Stimulated activated CD4-positive, alpha-beta T cell treated with anti-CD3 and anti-CD28 coated beads, Interleukin-12 subunit alpha, Interleukin-12 subunit beta, amount 100 ng/mL, for 24 hours (primary cell): ENCODE measurements at regions not wholly inside any gene's neighbourhood (a gene's known extent, or its start where the extent isn't known, plus 50 kb on each side); places are given as distances from the start of the nearest gene placed in this dataset.
"Not testable (repeated sequence)": the region's sequence is repeated elsewhere in the genome, so short reads cannot be mapped to it uniquely, and the experiment has no call there.

ENCODE experiments used
- DNase-seq, 2 experiments: peaks; one replicate each; pipeline ENCODE4 v3.0.0-alpha.2; 2020; ENCODE audit warnings: low read depth in 2 of 2

DNA sequence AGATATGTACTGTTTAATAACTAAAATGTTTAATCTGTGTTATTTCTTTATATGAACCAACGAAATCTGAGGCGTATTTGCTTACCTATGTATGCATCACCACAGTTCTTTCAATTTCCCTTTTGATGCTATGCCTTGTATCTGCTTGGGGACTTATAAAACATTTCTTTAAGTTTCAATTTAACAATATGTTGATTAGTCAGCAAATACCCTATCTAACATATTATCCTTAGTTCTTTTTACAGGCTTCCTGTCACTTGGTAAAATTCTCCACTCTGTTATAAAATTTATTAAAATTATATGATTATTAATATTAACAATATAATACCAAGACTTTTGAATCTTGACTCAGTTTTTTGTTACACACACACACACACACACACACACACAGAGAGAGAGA is 174.3 kb downstream of the CPS1 start:
- no peak for DNase-seq

DNA sequence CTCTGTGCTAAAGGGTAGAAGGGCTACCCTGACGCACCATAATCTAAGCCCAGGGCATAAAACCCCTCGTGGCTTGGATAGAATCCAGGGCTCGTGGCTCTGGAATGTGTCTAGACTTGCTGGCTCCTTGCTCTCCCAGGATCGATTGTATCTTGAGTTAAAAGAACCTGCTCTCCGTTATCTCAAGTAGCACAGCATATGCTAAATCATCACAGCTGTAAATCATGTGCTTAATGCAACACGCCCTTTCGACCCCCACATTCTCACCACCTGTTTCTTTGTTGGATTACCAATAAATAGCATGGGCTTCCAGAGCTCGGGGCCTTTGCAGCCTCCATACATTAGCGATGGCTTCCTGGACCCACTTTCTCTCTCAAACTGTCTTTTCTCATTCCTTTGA is 190.4 kb downstream of the CPS1 start:
- DNase-seq: not testable (repeated sequence)

DNA sequence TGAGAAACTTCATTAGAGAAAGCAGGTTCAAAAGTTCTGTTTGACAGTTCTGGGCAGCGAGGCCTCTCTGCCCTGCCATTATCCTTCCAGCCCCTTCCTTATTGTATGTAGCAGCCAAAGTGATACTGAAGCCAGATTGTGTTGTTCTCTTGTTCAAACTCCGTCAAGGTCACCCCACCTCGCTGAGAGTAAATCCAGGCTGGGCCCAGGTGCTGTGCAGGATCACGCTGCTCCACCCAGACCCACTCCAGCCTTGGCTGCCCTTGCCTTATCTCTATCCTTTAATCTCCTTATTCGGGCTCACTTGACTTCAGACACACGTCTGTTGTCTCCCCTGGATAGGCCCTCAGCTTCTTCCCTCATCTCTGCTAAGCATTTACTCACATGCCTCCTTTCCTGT is 196.1 kb downstream of the CPS1 start:
- DNase-seq: no peak

GRCh38 chr2:210753386-210753785 is 197.0 kb downstream of the CPS1 start:
- DNase-seq: no peak

DNA sequence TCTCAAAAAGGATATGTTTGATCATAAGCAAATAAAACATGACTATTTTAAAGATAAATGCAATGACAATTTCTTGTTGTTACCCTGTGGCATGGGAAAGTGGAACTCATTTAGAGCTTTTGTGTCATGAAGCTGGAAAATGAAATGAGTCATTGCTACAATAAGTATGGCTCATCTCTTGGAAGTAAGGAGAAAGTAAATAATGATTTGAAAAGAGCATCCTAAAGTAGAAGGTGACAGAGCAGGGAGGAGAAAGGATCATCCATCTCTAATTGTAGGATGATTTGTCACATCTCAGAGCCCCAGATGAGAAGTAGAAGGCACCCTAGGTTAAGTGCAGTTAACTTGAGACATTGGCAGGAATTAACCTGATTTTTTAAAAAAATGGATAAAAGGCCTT is 200.5 kb downstream of the CPS1 start:
- DNase-seq: no peak

DNA sequence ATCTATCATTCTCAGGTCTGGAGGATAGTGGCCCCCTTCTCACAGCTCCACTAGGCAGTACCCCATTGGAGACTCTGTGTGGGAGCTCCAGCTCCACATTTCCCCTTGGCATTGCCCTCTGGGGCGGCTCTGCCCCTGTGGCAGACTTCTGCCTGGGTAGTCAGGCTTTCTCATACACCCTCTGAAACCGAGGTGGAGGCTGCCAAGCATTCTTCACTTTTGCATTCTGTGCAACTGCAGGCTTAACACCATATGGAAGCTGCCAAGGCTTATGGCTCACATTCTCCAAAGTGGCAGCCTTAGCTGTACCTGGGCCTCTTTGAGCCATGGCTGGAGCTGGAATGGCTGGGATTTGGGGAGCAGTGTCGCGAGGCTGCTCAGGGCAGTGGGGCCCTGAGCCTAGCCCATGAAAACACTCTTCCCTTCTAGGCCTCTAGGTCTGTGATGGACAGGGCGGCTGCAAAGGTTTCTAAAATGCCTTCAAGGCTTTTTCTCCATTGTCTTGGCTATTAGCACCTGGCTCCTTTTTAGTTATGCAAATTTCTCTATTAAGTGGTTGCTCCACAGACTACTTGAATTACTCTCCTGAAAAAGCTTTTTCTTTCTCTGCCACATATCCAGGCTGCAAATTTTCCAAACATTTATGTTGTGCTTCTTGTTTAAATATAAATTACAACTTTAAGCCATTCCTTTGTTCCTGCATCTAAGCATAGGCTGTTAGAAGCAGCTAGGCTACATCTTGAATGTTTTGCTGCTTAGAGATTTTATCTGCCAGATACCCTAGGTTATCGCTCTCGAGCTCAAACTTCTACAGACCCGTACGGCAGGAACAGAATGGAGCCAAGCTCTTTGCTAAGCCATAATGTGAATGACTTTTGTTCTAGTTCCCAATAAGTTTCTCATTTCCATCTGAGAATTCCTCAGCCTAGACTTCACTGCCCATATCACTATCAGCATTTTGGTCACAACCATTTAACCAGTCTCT is 206.5 kb downstream of the CPS1 start:
- DNase-seq: no peak

- DNase-seq: no peak
Observed at GRCh38 chr2:210768329-210768910, 212.0 kb downstream of the CPS1 start.

DNA sequence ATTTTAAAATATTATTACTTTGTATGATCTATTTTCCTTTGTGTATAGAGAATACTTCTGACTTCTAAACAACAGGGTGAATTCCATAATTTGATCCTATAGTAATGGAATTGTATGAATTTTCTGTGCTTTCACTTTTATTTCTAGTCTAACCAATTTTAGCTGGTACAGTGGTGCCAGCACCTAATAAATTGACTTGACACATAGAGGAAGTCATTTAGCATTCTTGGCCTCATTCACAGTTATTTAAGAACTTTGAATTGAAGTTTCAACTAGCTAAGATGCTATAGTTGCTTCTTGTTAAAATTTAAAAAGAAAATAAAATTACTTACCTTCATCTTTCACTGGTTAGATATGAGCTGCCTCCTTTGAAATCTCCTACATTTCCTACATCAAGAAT is 220.4 kb downstream of the CPS1 start:
- no peak for DNase-seq

DNA sequence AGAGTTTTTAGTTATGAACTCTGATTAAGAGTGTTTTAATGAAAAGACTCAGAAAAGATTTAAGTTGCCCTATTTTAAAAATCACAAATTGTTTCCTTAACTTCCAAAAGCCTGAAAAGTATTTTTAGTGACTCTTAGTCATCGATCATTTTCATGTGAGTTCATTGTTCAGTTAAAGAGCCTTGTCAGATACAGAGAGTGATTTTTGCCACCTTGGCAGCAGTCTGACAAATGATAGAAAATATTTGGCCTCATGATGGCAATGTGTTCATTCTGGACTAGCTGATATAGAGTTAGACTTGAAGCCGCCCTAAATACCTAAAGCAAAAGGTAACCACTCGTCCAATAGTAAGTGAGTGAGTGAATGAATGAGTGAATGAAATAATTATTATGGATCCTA is 225.8 kb downstream of the CPS1 start:
- DNase-seq: no peak

- not testable (repeated sequence) for DNase-seq
Observed at GRCh38 chr2:210787831-210788230, 231.4 kb downstream of the CPS1 start.

DNA sequence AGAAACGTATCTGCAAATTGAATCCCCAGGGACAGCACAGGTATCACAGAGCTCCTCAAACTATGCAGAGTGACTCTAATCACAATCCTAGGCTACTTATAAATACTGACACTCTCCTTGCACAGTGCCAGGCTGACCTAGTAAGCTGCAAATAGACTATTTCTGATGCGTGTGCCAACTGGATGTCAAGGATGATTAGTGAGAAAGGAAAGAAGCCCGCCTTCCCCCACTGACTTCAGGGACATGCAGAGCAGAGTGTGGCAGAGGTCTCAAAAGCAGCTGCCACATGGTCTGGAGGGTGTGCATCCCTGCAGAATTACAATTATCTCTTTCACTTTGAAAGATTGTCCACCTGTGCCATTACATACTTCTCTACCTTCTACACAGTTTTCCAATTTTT is 235.6 kb downstream of the CPS1 start:
- no peak for DNase-seq

- DNase-seq: no peak
Observed at GRCh38 chr2:210795506-210795905, 239.1 kb downstream of the CPS1 start.

GRCh38 chr2:210798180-210798579 is 241.8 kb downstream of the CPS1 start:
- no peak for DNase-seq

GRCh38 chr2:210814251-210815025 is 258.0 kb downstream of the CPS1 start:
- no peak for DNase-seq

- no peak for DNase-seq
Observed at GRCh38 chr2:210816769-210817168, 260.4 kb downstream of the CPS1 start.

GRCh38 chr2:210818473-210818872 is 262.1 kb downstream of the CPS1 start:
- DNase-seq: no peak

DNA sequence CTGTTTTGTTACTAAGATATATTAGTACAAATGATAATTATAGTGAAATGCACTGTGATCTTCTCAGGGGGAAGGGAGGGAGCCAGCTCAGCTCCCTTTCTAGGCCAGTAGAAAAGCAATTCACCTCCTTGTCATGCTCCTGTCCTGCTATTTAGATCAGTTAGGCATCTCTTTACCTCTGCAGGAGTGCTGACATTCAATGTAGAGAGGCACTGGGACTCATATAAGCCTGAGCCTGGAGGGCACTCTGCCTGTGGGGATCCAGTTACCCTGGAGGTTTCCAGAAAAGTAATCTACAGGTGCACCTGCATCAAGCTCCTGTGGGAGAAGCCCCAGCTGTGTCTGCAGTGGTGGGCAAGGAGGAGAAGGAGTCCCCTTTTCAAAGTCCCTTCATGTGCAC is 277.0 kb downstream of the CPS1 start:
- DNase-seq: no peak

GRCh38 chr2:210839034-210839433 is 282.6 kb downstream of the CPS1 start:
- no peak for DNase-seq

DNA sequence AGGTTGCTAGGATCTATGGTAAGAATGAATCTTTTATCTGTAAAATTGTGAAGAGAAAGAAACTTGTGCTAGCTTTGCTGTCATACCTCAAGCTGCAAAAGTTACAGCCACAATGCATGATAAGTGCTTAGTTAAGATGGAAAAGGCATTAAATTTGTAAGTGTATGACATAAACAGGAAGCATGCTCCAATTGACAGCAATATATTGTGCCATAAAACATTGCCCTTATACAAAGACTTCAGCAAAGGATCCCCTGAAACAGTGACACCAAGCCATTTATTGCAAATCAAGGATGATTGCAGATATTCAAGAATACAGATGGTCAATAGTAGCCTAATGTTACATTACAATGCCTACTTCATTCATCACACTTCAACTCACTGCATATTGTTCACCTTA is 283.1 kb downstream of the CPS1 start:
- DNase-seq: no peak

DNA sequence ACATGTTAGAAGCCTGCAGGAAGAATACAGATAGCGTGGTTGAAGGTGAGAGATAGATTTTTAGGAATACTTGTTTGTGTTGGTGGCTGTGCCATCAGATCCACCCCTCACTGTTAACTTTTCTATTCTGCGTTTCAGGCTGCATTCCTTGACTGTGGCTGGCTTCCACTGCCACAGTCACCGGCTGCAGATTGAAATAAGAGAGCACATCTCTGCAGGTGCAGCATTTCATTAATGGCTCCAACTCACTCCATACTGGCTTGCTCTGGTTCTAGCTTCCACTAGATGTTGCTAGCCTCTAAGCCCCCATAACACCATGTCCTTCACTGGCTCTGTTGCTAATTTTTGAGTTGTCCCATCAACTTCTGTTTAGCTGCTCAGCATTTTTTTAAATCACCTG is 286.5 kb downstream of the CPS1 start:
- DNase-seq: no peak

DNA sequence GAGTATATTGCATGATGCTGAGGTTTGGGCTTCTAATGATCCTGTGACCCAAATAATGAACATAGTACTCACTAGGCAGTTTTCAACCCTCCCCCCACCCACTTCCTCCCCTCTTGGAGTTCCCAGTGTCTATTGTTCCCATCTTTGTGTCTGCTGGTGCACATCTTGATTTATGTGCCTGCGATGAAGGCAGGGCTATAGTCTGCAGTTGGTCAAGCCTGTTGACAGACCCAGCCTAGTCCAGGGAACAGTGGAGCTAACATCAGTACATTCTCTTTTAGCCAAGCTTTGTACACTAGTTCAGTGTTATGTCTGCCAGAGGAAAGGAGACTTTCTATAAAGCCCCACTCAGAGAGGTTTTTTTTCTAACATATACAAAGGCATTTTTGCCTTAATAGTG is 287.6 kb downstream of the CPS1 start:
- DNase-seq: no peak

DNA sequence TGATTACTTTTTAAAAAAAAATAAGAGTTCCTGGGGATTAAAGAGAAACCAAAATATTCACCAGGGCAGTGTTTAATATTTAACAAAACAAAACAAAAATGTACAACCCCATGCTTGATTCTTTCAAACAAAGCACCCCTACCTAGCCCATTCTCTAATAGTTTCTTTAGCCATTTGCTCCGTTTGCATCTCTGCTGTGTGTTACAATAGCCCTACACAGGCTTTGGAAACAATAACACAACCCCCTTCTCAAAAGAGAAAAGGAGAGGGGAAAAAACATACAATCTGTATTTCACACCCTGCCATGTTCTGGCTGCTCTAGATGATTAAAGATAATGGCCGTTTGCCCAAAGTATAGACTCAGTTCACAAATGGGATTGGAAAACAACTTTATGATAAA is 302.9 kb downstream of the CPS1 start:
- DNase-seq: no peak

DNA sequence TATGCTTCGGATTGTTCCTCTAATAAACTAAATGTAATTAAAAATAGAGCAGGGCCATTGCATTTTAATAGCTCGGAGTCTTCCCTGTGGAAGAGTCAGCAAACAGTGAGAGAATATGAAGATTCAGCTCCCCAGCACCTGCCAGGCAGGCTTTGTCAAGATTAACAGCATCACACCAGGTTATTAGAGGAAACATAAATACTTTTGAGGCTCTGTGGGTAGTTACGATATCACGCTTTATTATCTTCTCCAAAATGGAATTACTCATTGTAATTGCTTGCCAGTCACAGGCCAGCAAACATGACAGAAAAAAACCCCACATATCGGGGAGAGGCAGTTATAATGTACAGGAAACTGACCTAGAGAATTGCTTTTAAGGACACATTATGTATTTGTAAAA is 303.9 kb downstream of the CPS1 start:
- no peak for DNase-seq
